ENCODE measurements at regions not wholly inside any gene's neighbourhood (a gene's known extent, or its start where the extent isn't known, plus 50 kb on each side); places are given as distances from the start of the nearest gene placed in this dataset.

GRCh38 chr15:94745371-94745770 is 514.0 kb downstream of the MCTP2 start:
- DNase-seq (ENCODE audit: extremely low read depth in 1 of 2, low read depth in 1 of 2) = no peak

GRCh38 chr15:94747510-94747909 is 516.1 kb downstream of the MCTP2 start:
- DNase-seq (ENCODE audit: extremely low read depth in 1 of 2, low read depth in 1 of 2) = no peak

GRCh38 chr15:94749811-94750617 is 518.7 kb downstream of the MCTP2 start:
- no peak for DNase-seq (ENCODE audit: extremely low read depth in 1 of 2, low read depth in 1 of 2)

- DNase-seq (ENCODE audit: extremely low read depth in 1 of 2, low read depth in 1 of 2) = no peak
Observed at GRCh38 chr15:94760348-94760747, 529.0 kb downstream of the MCTP2 start.

- no peak for DNase-seq (ENCODE audit: extremely low read depth in 1 of 2, low read depth in 1 of 2)
Observed at GRCh38 chr15:94761574-94761973, 530.2 kb downstream of the MCTP2 start.

GRCh38 chr15:94769089-94769488 is 537.7 kb downstream of the MCTP2 start:
- no peak for DNase-seq (ENCODE audit: extremely low read depth in 1 of 2, low read depth in 1 of 2)

GRCh38 chr15:94770199-94770598 is 538.8 kb downstream of the MCTP2 start:
- no peak for DNase-seq (ENCODE audit: extremely low read depth in 1 of 2, low read depth in 1 of 2)

- no peak for DNase-seq (ENCODE audit: extremely low read depth in 1 of 2, low read depth in 1 of 2)
Observed at GRCh38 chr15:94777037-94777436, 545.7 kb downstream of the MCTP2 start.

GRCh38 chr15:94778840-94779239 is 547.5 kb downstream of the MCTP2 start:
- DNase-seq (ENCODE audit: extremely low read depth in 1 of 2, low read depth in 1 of 2) = no peak

- DNase-seq (ENCODE audit: extremely low read depth in 1 of 2, low read depth in 1 of 2) = no peak
Observed at GRCh38 chr15:94780166-94780565, 548.8 kb downstream of the MCTP2 start.

GRCh38 chr15:94785091-94785490 is 553.7 kb downstream of the MCTP2 start:
- no peak for DNase-seq (ENCODE audit: extremely low read depth in 1 of 2, low read depth in 1 of 2)

GRCh38 chr15:94791008-94791407 is 559.6 kb downstream of the MCTP2 start:
- DNase-seq (ENCODE audit: extremely low read depth in 1 of 2, low read depth in 1 of 2) = no peak

GRCh38 chr15:94791510-94791909 is 560.1 kb downstream of the MCTP2 start:
- no peak for DNase-seq (ENCODE audit: extremely low read depth in 1 of 2, low read depth in 1 of 2)

- DNase-seq (ENCODE audit: extremely low read depth in 1 of 2, low read depth in 1 of 2) = no peak
Observed at GRCh38 chr15:94792196-94792595, 560.8 kb downstream of the MCTP2 start.

- no peak for DNase-seq (ENCODE audit: extremely low read depth in 1 of 2, low read depth in 1 of 2)
Observed at GRCh38 chr15:94793207-94793606, 561.8 kb downstream of the MCTP2 start.

- DNase-seq (ENCODE audit: extremely low read depth in 1 of 2, low read depth in 1 of 2) = no peak
Observed at GRCh38 chr15:94793641-94794040, 562.3 kb downstream of the MCTP2 start.

- no peak for DNase-seq (ENCODE audit: extremely low read depth in 1 of 2, low read depth in 1 of 2)
Observed at GRCh38 chr15:94804613-94805012, 573.3 kb downstream of the MCTP2 start.

GRCh38 chr15:94815110-94815731 is 583.9 kb downstream of the MCTP2 start:
- DNase-seq (ENCODE audit: extremely low read depth in 1 of 2, low read depth in 1 of 2) = no peak

GRCh38 chr15:94815914-94816313 is 584.6 kb downstream of the MCTP2 start:
- no peak for DNase-seq (ENCODE audit: extremely low read depth in 1 of 2, low read depth in 1 of 2)

GRCh38 chr15:94829887-94830884 is 598.8 kb downstream of the MCTP2 start:
- DNase-seq (ENCODE audit: extremely low read depth in 1 of 2, low read depth in 1 of 2) = no peak

GRCh38 chr15:94834000-94834399 is 602.6 kb downstream of the MCTP2 start:
- DNase-seq (ENCODE audit: extremely low read depth in 1 of 2, low read depth in 1 of 2) = no peak
